A549 (cell line): ENCODE measurements at regions not wholly inside any gene's neighbourhood (a gene's known extent, or its start where the extent isn't known, plus 50 kb on each side); places are given as distances from the start of the nearest gene placed in this dataset.

ENCODE experiments used
- ATAC-seq, 2 experiments: fragments of 200-7000 bp in 1 of 2; fragments of >200 bp in 1 of 2; cut with Nextera tagmentation in 1 of 2; cut with Tn5 transposase in 1 of 2; 3 replicates each; pipeline versions ENCODE4 v1.8.0 to v1.9.1; 2018 to 2020; ENCODE audit warnings: mild to moderate bottlenecking in 1 of 2, moderate library complexity in 1 of 2
- CTCF ChIA-PET: fragments of 300-600 bp; sonication (Branson Sonifier 250); formaldehyde crosslinking; extraction: SDS; loops from one replicate; lab custom pipeline; 2021; ENCODE audit warnings: antibody characterized with exemption, inconsistent platforms; lab: Yijun Ruan, JAX
- POLR2A ChIA-PET: fragments of 350-600 bp; formaldehyde crosslinking; extraction: SDS; loops from one replicate; lab custom pipeline; 2021; ENCODE audit warnings: antibody characterized with exemption, inconsistent platforms; lab: Yijun Ruan, JAX
- DNase-seq, 2 experiments: peaks; one replicate each; pipeline versions ENCODE4 v3.0.0 to v3.0.0-alpha.2; 2011 to 2016; ENCODE audit warnings: low read depth in 1 of 2, low spot score in 1 of 2
- FAIRE-seq: peaks from 2 replicates; lab custom pipeline; 2011; peaks lifted over from hg19 to GRCh38; lab: Jason Lieb, UNC
- H3K27ac ChIP-seq, 2 experiments: fragments of >200 bp; sonication (Bioruptor Twin); formaldehyde crosslinking; 3 replicates each; pipeline ENCODE4 v1.5.1; 2016 to 2017
- H3K4me1 ChIP-seq: fragments of >200 bp; sonication (Bioruptor Twin); formaldehyde crosslinking; 3 replicates; pipeline ENCODE4 v1.6.1; 2016
- H3K4me2 ChIP-seq: fragments of >200 bp; sonication (Bioruptor Twin); formaldehyde crosslinking; 3 replicates; pipeline ENCODE4 v1.6.1; 2016
- H3K4me3 ChIP-seq: fragments of >200 bp; sonication (Bioruptor Twin); formaldehyde crosslinking; 3 replicates; pipeline ENCODE4 v1.5.1; 2016
- H3K9me3 ChIP-seq: fragments of >200 bp; sonication (Bioruptor Twin); formaldehyde crosslinking; 3 replicates; pipeline ENCODE4 v1.6.1; 2016
- BCL3 ChIP-seq: fragments of >200 bp; sonication (Bioruptor Twin); formaldehyde crosslinking; IDR thresholded peaks from 3 replicates; pipeline ENCODE4 v1.6.1; 2016
- CEBPB ChIP-seq, 2 experiments: fragments of >200 bp in 1 of 2; sonication (Bioruptor Twin) in 1 of 2; formaldehyde crosslinking in 1 of 2; IDR thresholded peaks; 2 replicates each; pipeline ENCODE4 v1.6.1; 2012 to 2016
- CHD2 ChIP-seq: fragments of 150-350 bp; IDR thresholded peaks from 2 replicates; pipeline ENCODE4 v1.6.1; 2014; ENCODE audit warnings: low read length; ENCODE audit not compliant: partially characterized antibody
- CHD4 ChIP-seq: fragments of 200-600 bp; sonication (generic); IDR thresholded peaks from 2 replicates; pipeline ENCODE4 v1.6.1; 2016; ENCODE audit warnings: antibody characterized with exemption, mild to moderate bottlenecking, borderline replicate concordance
- CTCF ChIP-seq: fragments of >200 bp; sonication (Bioruptor Twin); formaldehyde crosslinking; IDR thresholded peaks from 3 replicates; pipeline ENCODE4 v1.5.1; 2016
- EHMT2 ChIP-seq: fragments of 200-600 bp; sonication (generic); IDR thresholded peaks from 2 replicates; pipeline ENCODE4 v1.6.1; 2016; ENCODE audit warnings: antibody characterized with exemption, low read depth, mild to moderate bottlenecking, moderate library complexity
- EP300 ChIP-seq, 2 experiments: fragments of >200 bp; sonication (Bioruptor Twin); formaldehyde crosslinking; IDR thresholded peaks; 2 replicates in 1 of 2; 3 replicates in 1 of 2; pipeline ENCODE4 v1.6.1; 2016 to 2017
- FOSB ChIP-seq: fragments of 250-450 bp; sonication (Bioruptor Pico); IDR thresholded peaks from 2 replicates; pipeline ENCODE4 v1.5.0; 2020; ENCODE audit warnings: mild to moderate bottlenecking, moderate library complexity
- FOSL2 ChIP-seq, 2 experiments: fragments of 450-650 bp in 1 of 2; fragments of >200 bp in 1 of 2; sonication (Bioruptor Twin) in 1 of 2; formaldehyde crosslinking; IDR thresholded peaks; 2 replicates each; pipeline versions ENCODE4 v1.5.0 to v1.6.1; 2016 to 2020; ENCODE audit warnings: mild to moderate bottlenecking in 1 of 2, moderate library complexity in 1 of 2
- FOXS1 ChIP-seq: fragments of 250-450 bp; sonication (Bioruptor Pico); IDR thresholded peaks from 2 replicates; pipeline ENCODE4 v1.5.0; 2020; ENCODE audit warnings: mild to moderate bottlenecking, moderate library complexity
- GATA3 ChIP-seq: IDR thresholded peaks from 2 replicates; pipeline ENCODE4 v1.6.1; 2012; ENCODE audit warnings: borderline replicate concordance
- HES2 ChIP-seq: fragments of >200 bp; sonication (Bioruptor Twin); formaldehyde crosslinking; IDR thresholded peaks from 2 replicates; pipeline ENCODE4 v1.6.1; 2016
- HEYL ChIP-seq: fragments of 250-450 bp; sonication (Bioruptor Pico); IDR thresholded peaks from 2 replicates; pipeline ENCODE4 v1.8.0; 2021; ENCODE audit warnings: mild to moderate bottlenecking, moderate library complexity
- HMGXB4 ChIP-seq: fragments of 250-450 bp; sonication (Bioruptor Pico); IDR thresholded peaks from 2 replicates; pipeline ENCODE4 v1.5.0; 2021; ENCODE audit warnings: mild to moderate bottlenecking, moderate library complexity, borderline replicate concordance
- HOXA7 ChIP-seq: fragments of 250-450 bp; sonication (Bioruptor Pico); IDR thresholded peaks from 2 replicates; pipeline ENCODE4 v1.5.0; 2020; ENCODE audit warnings: mild to moderate bottlenecking, moderate library complexity
- HOXB13 ChIP-seq: fragments of 250-450 bp; sonication (Bioruptor Pico); IDR thresholded peaks from 2 replicates; pipeline ENCODE4 v1.5.0; 2020; ENCODE audit warnings: low read depth, mild to moderate bottlenecking, moderate library complexity
- JUNB ChIP-seq: fragments of >200 bp; sonication (Bioruptor Twin); formaldehyde crosslinking; IDR thresholded peaks from 2 replicates; pipeline ENCODE4 v1.6.1; 2016
- MAFK ChIP-seq: fragments of 450-650 bp; IDR thresholded peaks from 2 replicates; pipeline ENCODE4 v1.6.1; 2014; ENCODE audit not compliant: partially characterized antibody
- MAZ ChIP-seq: fragments of 150-350 bp; IDR thresholded peaks from 2 replicates; pipeline ENCODE4 v1.6.1; 2014; ENCODE audit warnings: antibody characterized with exemption, low read depth, low read length, borderline replicate concordance
- NR3C1 ChIP-seq: fragments of >200 bp; sonication (Bioruptor Twin); formaldehyde crosslinking; IDR thresholded peaks from 3 replicates; pipeline ENCODE4 v1.6.1; 2017
- POLR2A ChIP-seq: IDR thresholded peaks from 2 replicates; pipeline ENCODE4 v1.6.1; 2012; ENCODE audit warnings: mild to moderate bottlenecking, low read length
- RAD21 ChIP-seq, 2 experiments: fragments of >200 bp in 1 of 2; sonication (Bioruptor Twin) in 1 of 2; formaldehyde crosslinking in 1 of 2; IDR thresholded peaks in 1 of 2; conservative IDR thresholded peaks in 1 of 2; 2 replicates in 1 of 2; 3 replicates in 1 of 2; pipeline ENCODE4 v1.6.1; 2012 to 2018; ENCODE audit warnings: inconsistent platforms in 1 of 2
- RFX5 ChIP-seq: fragments of 450-650 bp; IDR thresholded peaks from 2 replicates; pipeline ENCODE4 v1.7.1; 2014; ENCODE audit warnings: antibody characterized with exemption, mild to moderate bottlenecking, moderate library complexity
- RNF2 ChIP-seq: fragments of 200-600 bp; sonication (generic); IDR thresholded peaks from 2 replicates; pipeline ENCODE4 v1.6.1; 2016; ENCODE audit warnings: low read depth, mild to moderate bottlenecking, antibody characterized with exemption, moderate library complexity, borderline replicate concordance
- TFCP2L1 ChIP-seq: fragments of 250-450 bp; sonication (Bioruptor Pico); IDR thresholded peaks from 2 replicates; pipeline ENCODE4 v1.5.0; 2021; ENCODE audit warnings: mild to moderate bottlenecking
- TP53 ChIP-seq: fragments of 250-450 bp; sonication (Bioruptor Pico); IDR thresholded peaks from 2 replicates; pipeline ENCODE4 v1.5.0; 2021; ENCODE audit warnings: mild to moderate bottlenecking, moderate library complexity
- USF2 ChIP-seq: fragments of 450-650 bp; IDR thresholded peaks from 2 replicates; pipeline ENCODE4 v1.6.1; 2014; ENCODE audit warnings: antibody characterized with exemption
- whole genome bisulfite sequencing: methylation state at CpG from one replicate; pipeline ENCODE4 v1.1.6; 2017; ENCODE audit errors: missing lambda C conversion rate; 5-methylcytosine and 5-hydroxymethylcytosine counted together

- ChIA-PET POLR2A (no interaction called here), CTCF (interaction anchor here (0.6 to 1.5 kb wide), 2 partner anchors 22 to 94 kb away, joined by 3 to 4 read pairs; no protein-coding TSS in a partner anchor)
- Histone ChIP-seq H3K4me1 (0 out of 3 replicates have a peak, but pooled peaks cover 5% of the 10 kb centered on the region), H3K4me3 (no peak overlapping the region), H3K27ac (no peak overlapping the region), H3K4me2 (no peak overlapping the region), H3K9me3 (no peaks in the 10 kb centered on the region)
- WGBS: 30% methylated on average over 6 of the region's 6 CpGs
- DNase-seq: no peak
- TF ChIP-seq FOXS1 (CRISPR knock-in tag) (no peak), JUNB (no peak), MAFK (no peak), RNF2 (no peak), HOXB13 (CRISPR knock-in tag) (no peak), TP53 (CRISPR knock-in tag) (no peak), TFCP2L1 (CRISPR knock-in tag) (no peak), POLR2A (no peak), CTCF (no peak), FOSB (CRISPR knock-in tag) (no peak), RFX5 (no peak), NR3C1 (no peak), HES2 (no peak), HMGXB4 (CRISPR knock-in tag) (no peak)
- TF ChIP-seq, all 56 proteins: peak for 0
- ATAC-seq (no peak), FAIRE-seq (no peak)
Measured at GRCh38 chr4:38581426-38582106, 82.4 kb upstream of the KLF3 start.

GRCh38 chr4:38582445-38582844, 81.6 kb upstream of the KLF3 start:
- POLR2A ChIA-PET: no interaction called here
- H3K4me2 ChIP-seq: no peak overlapping the region
- 0% methylated on average over 1 of the region's 1 CpG for WGBS
- no peak overlapping the region for H3K27ac ChIP-seq
- H3K9me3 ChIP-seq: no peaks in the 10 kb centered on the region
- no peak for DNase-seq
- FAIRE-seq: no peak
- H3K4me3 ChIP-seq: no peak overlapping the region
- 0 out of 3 replicates have a peak, but pooled peaks cover 5% of the 10 kb centered on the region for H3K4me1 ChIP-seq
- TF ChIP-seq MAZ (no peak), JUNB (no peak), RAD21 (conservative IDR thresholded peaks at IDR 0.05 in 1 of 2, IDR thresholded peaks at IDR 0.05 in 1 of 2) (no peak), RFX5 (no peak), HOXA7 (CRISPR knock-in tag) (no peak), EHMT2 (no peak), GATA3 (no peak), CHD4 (no peak), HES2 (no peak), EP300 (IDR thresholded peaks at IDR 0.05) (no peak), CHD2 (no peak), HEYL (CRISPR knock-in tag) (no peak), MAFK (no peak), BCL3 (no peak), RNF2 (no peak), USF2 (no peak), FOSL2 (IDR thresholded peaks at IDR 0.05) (no peak), FOSL2 (CRISPR knock-in tag; IDR thresholded peaks at IDR 0.05) (no peak), NR3C1 (no peak), CEBPB (IDR thresholded peaks at IDR 0.05) (no peak)
- CTCF ChIA-PET: interaction anchor here (0.6 to 1.5 kb wide), 3 partner anchors 16 to 93 kb away, joined by 3 to 4 read pairs (median 3); no protein-coding TSS in a partner anchor
- no peak for ATAC-seq
